ENCODE measurements at regions not wholly inside any gene's neighbourhood (a gene's known extent, or its start where the extent isn't known, plus 50 kb on each side); places are given as distances from the start of the nearest gene placed in this dataset.

DNA sequence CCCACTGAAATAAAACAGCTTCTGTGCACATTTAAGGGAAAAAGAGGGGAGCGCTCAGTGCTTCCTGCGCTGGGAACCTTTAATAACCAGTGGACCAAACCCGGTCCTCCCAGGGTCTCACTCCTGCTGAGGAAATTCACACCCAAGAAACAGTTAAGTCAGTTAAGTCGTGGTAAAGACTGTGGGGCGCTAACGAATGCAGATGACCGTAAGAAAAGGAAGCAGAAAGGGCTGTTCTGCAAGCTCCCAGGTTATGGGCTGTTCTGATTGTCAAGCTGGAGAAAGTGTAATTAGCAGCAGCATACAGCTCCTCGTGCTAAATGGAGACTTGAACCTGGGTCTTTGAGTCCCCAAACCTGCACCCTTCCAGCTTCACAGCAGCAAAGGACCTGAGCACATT, 536.6 kb downstream of the NPHP4 start:
- H3K4me3 ChIP-seq = no peak overlapping the region
- in situ Hi-C loops (cut with MboI; ENCODE audit: low sequenced_read_pairs in 4 of 4) = no loop called here
- no peak for DNase-seq
- intact Hi-C loops (cut with DNase I; ENCODE audit: low total_unique reads) = no loop called here
- ATAC-seq = no peak
- H3K9me3 ChIP-seq = no peaks in the 10 kb centered on the region
- peaks cover 0 to 14% (median 7%) of the 10 kb centered on the region in 3 donors for H3K27me3 ChIP-seq
- no peaks in the 10 kb centered on the region for H3K36me3 ChIP-seq
- no peaks in the 10 kb centered on the region for H3K4me1 ChIP-seq
- TF ChIP-seq, protein P1, sequence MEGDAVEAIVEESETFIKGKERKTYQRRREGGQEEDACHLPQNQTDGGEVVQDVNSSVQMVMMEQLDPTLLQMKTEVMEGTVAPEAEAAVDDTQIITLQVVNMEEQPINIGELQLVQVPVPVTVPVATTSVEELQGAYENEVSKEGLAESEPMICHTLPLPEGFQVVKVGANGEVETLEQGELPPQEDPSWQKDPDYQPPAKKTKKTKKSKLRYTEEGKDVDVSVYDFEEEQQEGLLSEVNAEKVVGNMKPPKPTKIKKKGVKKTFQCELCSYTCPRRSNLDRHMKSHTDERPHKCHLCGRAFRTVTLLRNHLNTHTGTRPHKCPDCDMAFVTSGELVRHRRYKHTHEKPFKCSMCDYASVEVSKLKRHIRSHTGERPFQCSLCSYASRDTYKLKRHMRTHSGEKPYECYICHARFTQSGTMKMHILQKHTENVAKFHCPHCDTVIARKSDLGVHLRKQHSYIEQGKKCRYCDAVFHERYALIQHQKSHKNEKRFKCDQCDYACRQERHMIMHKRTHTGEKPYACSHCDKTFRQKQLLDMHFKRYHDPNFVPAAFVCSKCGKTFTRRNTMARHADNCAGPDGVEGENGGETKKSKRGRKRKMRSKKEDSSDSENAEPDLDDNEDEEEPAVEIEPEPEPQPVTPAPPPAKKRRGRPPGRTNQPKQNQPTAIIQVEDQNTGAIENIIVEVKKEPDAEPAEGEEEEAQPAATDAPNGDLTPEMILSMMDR (IDR thresholded peaks at IDR 0.05 in 4 of 5, conservative IDR thresholded peaks at IDR 0.05 in 1 of 5) = no peak
- TF ChIP-seq POLR2A (IDR thresholded peaks at IDR 0.05) = no peak
- no peak overlapping the region for H3K27ac ChIP-seq

DNA sequence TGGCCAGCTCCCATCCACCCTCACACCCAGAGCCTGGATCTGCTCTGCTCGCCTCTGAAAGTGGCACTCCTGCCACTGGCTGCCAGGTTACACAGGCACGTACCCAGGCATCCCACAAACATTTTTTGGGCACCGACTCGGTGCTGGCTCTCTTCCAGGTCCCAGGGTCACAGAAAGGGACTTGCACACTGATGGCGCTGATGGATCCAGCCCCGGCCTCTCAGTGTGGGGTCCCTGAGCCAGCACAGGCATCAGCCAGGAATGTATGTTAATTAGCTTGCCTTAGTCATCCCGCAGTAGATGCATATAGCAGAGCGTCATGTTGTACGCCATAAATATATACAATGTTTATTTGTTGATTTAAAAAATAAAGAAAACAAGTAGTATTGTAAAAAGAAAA, 537.2 kb downstream of the NPHP4 start:
- no peak for ATAC-seq

DNA sequence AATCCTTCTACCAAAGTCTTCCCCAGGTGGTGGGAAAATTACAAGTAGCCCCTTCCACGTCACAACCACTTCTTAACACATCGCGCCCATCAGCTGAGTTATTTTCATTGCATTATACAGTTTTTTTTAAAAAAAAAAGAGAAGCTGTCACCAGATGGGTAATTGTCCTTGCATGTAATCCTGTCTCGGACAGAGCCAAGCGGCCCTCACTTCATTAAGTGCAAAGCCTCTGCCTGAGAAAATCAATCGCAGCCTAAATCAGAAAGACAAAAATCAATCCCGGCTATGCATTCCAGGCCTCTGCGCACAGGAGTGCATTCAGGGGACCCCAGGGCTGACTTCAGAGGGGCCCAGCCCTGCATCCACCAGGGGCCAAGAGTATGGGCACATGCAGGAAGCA, 538.9 kb downstream of the NPHP4 start:
- no peak for ATAC-seq
- intact Hi-C loops (cut with DNase I; ENCODE audit: low total_unique reads) = no loop called here
- H3K36me3 ChIP-seq = no peaks in the 10 kb centered on the region
- H3K4me1 ChIP-seq = no peaks in the 10 kb centered on the region
- H3K27ac ChIP-seq = no peak overlapping the region
- H3K9me3 ChIP-seq = no peaks in the 10 kb centered on the region
- TF ChIP-seq, protein P1 (IDR thresholded peaks at IDR 0.05 in 4 of 5, conservative IDR thresholded peaks at IDR 0.05 in 1 of 5) = no peak
- TF ChIP-seq POLR2A (IDR thresholded peaks at IDR 0.05) = no peak
- no peak for DNase-seq
- in situ Hi-C loops (cut with MboI; ENCODE audit: low sequenced_read_pairs in 4 of 4) = no loop called here
- no peak overlapping the region for H3K4me3 ChIP-seq
- H3K27me3 ChIP-seq = peaks cover 0 to 9% (median 7%) of the 10 kb centered on the region in 3 donors

More for the DNA sequence above, 537.2 kb downstream of the NPHP4 start:
- Histone ChIP-seq H3K9me3 (no peaks in the 10 kb centered on the region), H3K4me3 (no peak overlapping the region), H3K4me1 (no peaks in the 10 kb centered on the region), H3K36me3 (no peaks in the 10 kb centered on the region), H3K27me3 (peaks cover 0 to 14% (median 7%) of the 10 kb centered on the region in 3 donors), H3K27ac (no peak overlapping the region)
- in situ Hi-C loops (cut with MboI; ENCODE audit: low sequenced_read_pairs in 4 of 4) (no loop called here), intact Hi-C loops (cut with DNase I; ENCODE audit: low total_unique reads) (no loop called here)
- DNase-seq = no peak
- TF ChIP-seq, protein P1 (IDR thresholded peaks at IDR 0.05 in 4 of 5, conservative IDR thresholded peaks at IDR 0.05 in 1 of 5) = no peak
- TF ChIP-seq POLR2A (IDR thresholded peaks at IDR 0.05) = no peak

DNA sequence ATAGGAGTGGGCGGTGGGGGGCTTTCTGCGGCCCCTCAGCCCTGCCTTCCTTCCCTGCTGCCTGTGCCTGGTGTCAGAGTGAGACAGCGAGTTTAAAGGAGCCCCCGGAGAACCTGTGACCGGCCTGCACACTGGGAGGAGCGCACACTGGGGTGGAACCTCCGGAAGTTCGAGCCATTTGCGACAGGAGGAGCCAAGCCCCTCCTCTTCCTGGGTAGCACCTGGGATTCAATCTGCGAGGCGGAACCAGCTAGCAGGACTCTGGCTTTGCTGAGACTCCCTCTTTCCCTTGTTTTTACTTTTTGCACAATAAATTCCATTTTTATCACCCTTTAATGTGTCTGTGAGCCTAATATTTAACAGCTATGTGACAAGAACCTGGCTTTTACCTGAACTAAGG, 540.6 kb downstream of the NPHP4 start:
- intact Hi-C loops (cut with DNase I; ENCODE audit: low total_unique reads) = no loop called here
- Histone ChIP-seq H3K27me3 (peaks cover 0 to 11% (median 9%) of the 10 kb centered on the region in 3 donors), H3K36me3 (no peaks in the 10 kb centered on the region), H3K4me3 (no peak overlapping the region), H3K4me1 (no peaks in the 10 kb centered on the region), H3K27ac (no peak overlapping the region), H3K9me3 (no peaks in the 10 kb centered on the region)
- TF ChIP-seq POLR2A (IDR thresholded peaks at IDR 0.05) = no peak
- TF ChIP-seq, protein P1 (IDR thresholded peaks at IDR 0.05 in 4 of 5, conservative IDR thresholded peaks at IDR 0.05 in 1 of 5) = no peak
- ATAC-seq = no peak
- DNase-seq = no peak
- in situ Hi-C loops (cut with MboI; ENCODE audit: low sequenced_read_pairs in 4 of 4) = no loop called here

DNA sequence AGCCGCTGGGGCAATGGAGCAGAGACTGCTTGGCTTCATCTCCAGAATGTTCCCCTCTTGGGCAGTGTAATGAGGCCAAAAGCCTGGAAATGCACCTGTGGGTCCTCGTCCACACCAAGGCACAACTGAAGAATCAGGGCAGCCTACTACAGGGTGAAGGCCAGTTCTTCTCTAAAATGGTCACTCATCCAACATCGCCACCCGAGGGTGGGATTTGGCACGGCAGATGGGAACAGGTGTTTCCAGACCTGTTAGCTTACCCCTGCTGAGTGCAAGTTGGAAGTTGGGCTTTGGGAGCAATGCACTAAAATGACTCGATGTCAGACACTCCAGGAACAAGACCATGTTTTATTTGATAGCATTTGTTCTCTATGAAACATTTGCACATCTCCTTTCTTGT, 543.7 kb downstream of the NPHP4 start:
- H3K36me3 ChIP-seq = no peaks in the 10 kb centered on the region
- in situ Hi-C loops (cut with MboI; ENCODE audit: low sequenced_read_pairs in 4 of 4) (no loop called here), intact Hi-C loops (cut with DNase I; ENCODE audit: low total_unique reads) (no loop called here)
- peaks cover 0 to 7% (median 0%) of the 10 kb centered on the region in 3 donors for H3K27me3 ChIP-seq
- TF ChIP-seq, protein P1 (IDR thresholded peaks at IDR 0.05 in 4 of 5, conservative IDR thresholded peaks at IDR 0.05 in 1 of 5) = no peak
- no peak for TF ChIP-seq POLR2A (IDR thresholded peaks at IDR 0.05)
- no peak overlapping the region for H3K27ac ChIP-seq
- ATAC-seq (no peak), DNase-seq (no peak)
- no peaks in the 10 kb centered on the region for H3K9me3 ChIP-seq
- H3K4me1 ChIP-seq = no peaks in the 10 kb centered on the region
- no peak overlapping the region for H3K4me3 ChIP-seq

All from gastrocnemius medialis (tissue), 4 donors.